ENCODE measurements at regions not wholly inside any gene's neighbourhood (a gene's known extent, or its start where the extent isn't known, plus 50 kb on each side); places are given as distances from the start of the nearest gene placed in this dataset.

- TF ChIP-seq FOXP2 (optimal IDR thresholded peaks at IDR 0.05; ENCODE audit: borderline replicate concordance, extremely low read depth, extremely low read length, insufficient read depth) (no peak), TAF1 (IDR thresholded peaks at IDR 0.05; ENCODE audit: borderline replicate concordance, insufficient read depth, low read length) (no peak), POLR2AphosphoS5 (IDR thresholded peaks at IDR 0.05; ENCODE audit: low read depth, low read length) (no peak), SIN3A (IDR thresholded peaks at IDR 0.05; ENCODE audit: borderline replicate concordance, insufficient read depth, low read length) (no peak), REST (IDR thresholded peaks at IDR 0.05; ENCODE audit: insufficient read depth in 1 of 2, low read depth in 2 of 2, low read length in 2 of 2) (no peak)
These were observed 752.2 kb upstream of the MARCKS start for GRCh38 chr6:113104951-113105350.

GRCh38 chr6:113110211-113110610 lies 746.9 kb upstream of the MARCKS start:
- TF ChIP-seq REST (IDR thresholded peaks at IDR 0.05; ENCODE audit: insufficient read depth in 1 of 2, low read depth in 2 of 2, low read length in 2 of 2), result no peak
- no peak for TF ChIP-seq SIN3A (IDR thresholded peaks at IDR 0.05; ENCODE audit: borderline replicate concordance, insufficient read depth, low read length)
- no peak for TF ChIP-seq FOXP2 (optimal IDR thresholded peaks at IDR 0.05; ENCODE audit: borderline replicate concordance, extremely low read depth, extremely low read length, insufficient read depth)
- TF ChIP-seq POLR2AphosphoS5 (IDR thresholded peaks at IDR 0.05; ENCODE audit: low read depth, low read length), result no peak
- TF ChIP-seq TAF1 (IDR thresholded peaks at IDR 0.05; ENCODE audit: borderline replicate concordance, insufficient read depth, low read length), result no peak

GRCh38 chr6:113111550-113111949 lies 745.6 kb upstream of the MARCKS start:
- no peak for TF ChIP-seq REST (IDR thresholded peaks at IDR 0.05; ENCODE audit: insufficient read depth in 1 of 2, low read depth in 2 of 2, low read length in 2 of 2)
- no peak for TF ChIP-seq FOXP2 (optimal IDR thresholded peaks at IDR 0.05; ENCODE audit: borderline replicate concordance, extremely low read depth, extremely low read length, insufficient read depth)
- no peak for TF ChIP-seq TAF1 (IDR thresholded peaks at IDR 0.05; ENCODE audit: borderline replicate concordance, insufficient read depth, low read length)
- no peak for TF ChIP-seq POLR2AphosphoS5 (IDR thresholded peaks at IDR 0.05; ENCODE audit: low read depth, low read length)
- no peak for TF ChIP-seq SIN3A (IDR thresholded peaks at IDR 0.05; ENCODE audit: borderline replicate concordance, insufficient read depth, low read length)

- TF ChIP-seq SIN3A (IDR thresholded peaks at IDR 0.05; ENCODE audit: borderline replicate concordance, insufficient read depth, low read length) (no peak), REST (IDR thresholded peaks at IDR 0.05; ENCODE audit: insufficient read depth in 1 of 2, low read depth in 2 of 2, low read length in 2 of 2) (no peak), TAF1 (IDR thresholded peaks at IDR 0.05; ENCODE audit: borderline replicate concordance, insufficient read depth, low read length) (no peak), POLR2AphosphoS5 (IDR thresholded peaks at IDR 0.05; ENCODE audit: low read depth, low read length) (no peak), FOXP2 (optimal IDR thresholded peaks at IDR 0.05; ENCODE audit: borderline replicate concordance, extremely low read depth, extremely low read length, insufficient read depth) (no peak)
These were observed 745.1 kb upstream of the MARCKS start for GRCh38 chr6:113112086-113112485.

GRCh38 chr6:113115196-113115595 lies 741.9 kb upstream of the MARCKS start:
- TF ChIP-seq TAF1 (IDR thresholded peaks at IDR 0.05; ENCODE audit: borderline replicate concordance, insufficient read depth, low read length), result no peak
- TF ChIP-seq POLR2AphosphoS5 (IDR thresholded peaks at IDR 0.05; ENCODE audit: low read depth, low read length), result no peak
- no peak for TF ChIP-seq REST (IDR thresholded peaks at IDR 0.05; ENCODE audit: insufficient read depth in 1 of 2, low read depth in 2 of 2, low read length in 2 of 2)
- TF ChIP-seq FOXP2 (optimal IDR thresholded peaks at IDR 0.05; ENCODE audit: borderline replicate concordance, extremely low read depth, extremely low read length, insufficient read depth), result no peak
- no peak for TF ChIP-seq SIN3A (IDR thresholded peaks at IDR 0.05; ENCODE audit: borderline replicate concordance, insufficient read depth, low read length)
